HepG2 (cell line): ENCODE measurements at regions not wholly inside any gene's neighbourhood (a gene's known extent, or its start where the extent isn't known, plus 50 kb on each side); places are given as distances from the start of the nearest gene placed in this dataset.

Source experiments
- ADNP ChIP-seq: sonication (generic); formaldehyde crosslinking; IDR thresholded peaks from 2 replicates; pipeline ENCODE4 v1.4.0; 2020; ENCODE audit warnings: missing genetic modification reagents
- ATF7 ChIP-seq, 2 experiments: fragments of 450-650 bp in 1 of 2; sonication (generic) in 1 of 2; formaldehyde crosslinking in 1 of 2; IDR thresholded peaks; 2 replicates each; pipeline versions ENCODE4 v1.4.0 to v1.6.1; 2016 to 2020; ENCODE audit warnings: antibody characterized with exemption in 1 of 2, mild to moderate bottlenecking in 1 of 2, missing genetic modification reagents in 1 of 2
- BORCS8-MEF2B ChIP-seq: sonication (generic); formaldehyde crosslinking; IDR thresholded peaks from 2 replicates; pipeline ENCODE4 v1.8.0; 2022; ENCODE audit warnings: mild to moderate bottlenecking, missing genetic modification reagents
- CEBPB ChIP-seq: IDR thresholded peaks from 2 replicates; pipeline ENCODE4 v1.6.1; 2011; ENCODE audit warnings: low read depth, low read length, improper control_type of control experiment, borderline replicate concordance
- CREM ChIP-seq, 2 experiments: sonication (generic) in 1 of 2; formaldehyde crosslinking in 1 of 2; IDR thresholded peaks; 2 replicates each; pipeline versions ENCODE4 v1.4.0 to v1.6.1; 2016 to 2020; ENCODE audit warnings: antibody characterized with exemption in 1 of 2, mild to moderate bottlenecking in 1 of 2, missing genetic modification reagents in 1 of 2
- EEA1 ChIP-seq: sonication (generic); formaldehyde crosslinking; IDR thresholded peaks from 2 replicates; pipeline ENCODE4 v1.5.1; 2020; ENCODE audit warnings: mild to moderate bottlenecking, missing genetic modification reagents, borderline replicate concordance
- MATR3 ChIP-seq: sonication (generic); formaldehyde crosslinking; IDR thresholded peaks from 2 replicates; pipeline ENCODE4 v1.4.0; 2020; ENCODE audit warnings: missing genetic modification reagents
- MEF2D ChIP-seq: sonication (generic); formaldehyde crosslinking; IDR thresholded peaks from 2 replicates; pipeline ENCODE4 v1.5.1; 2020; ENCODE audit warnings: mild to moderate bottlenecking, missing genetic modification reagents
- MIER3 ChIP-seq: IDR thresholded peaks from 2 replicates; pipeline ENCODE4 v1.6.1; 2016; ENCODE audit warnings: missing compliant biosample characterization, borderline replicate concordance
- MTA1 ChIP-seq: sonication (generic); formaldehyde crosslinking; IDR thresholded peaks from 2 replicates; pipeline ENCODE4 v1.4.0; 2020; ENCODE audit warnings: missing genetic modification reagents, mild to moderate bottlenecking, borderline replicate concordance
- MTF1 ChIP-seq: sonication (generic); formaldehyde crosslinking; IDR thresholded peaks from 2 replicates; pipeline ENCODE4 v1.5.0; 2020; ENCODE audit warnings: missing genetic modification reagents
- NBN ChIP-seq: fragments of 450-650 bp; conservative IDR thresholded peaks from 2 replicates; pipeline ENCODE4 v1.6.1; 2017
- PCBP2 ChIP-seq: fragments of 200-400 bp; formaldehyde crosslinking; optimal IDR thresholded peaks from 2 replicates; pipeline ENCODE3; 2018; ENCODE audit warnings: low read length, low read depth; ENCODE audit not compliant: poor library complexity, severe bottlenecking
- RCOR2 ChIP-seq: IDR thresholded peaks from 2 replicates; pipeline ENCODE4 v1.6.1; 2016; ENCODE audit warnings: missing biosample characterization, missing genetic modification reagents
- RFX1 ChIP-seq: fragments of 450-650 bp; IDR thresholded peaks from 2 replicates; pipeline ENCODE4 v1.6.1; 2017
- RFX5 ChIP-seq: IDR thresholded peaks from 2 replicates; pipeline ENCODE4 v1.6.1; 2011; ENCODE audit warnings: low read depth, low read length, improper control_type of control experiment
- SIX1 ChIP-seq: sonication (generic); formaldehyde crosslinking; IDR thresholded peaks from 2 replicates; pipeline ENCODE4 v1.4.0; 2020; ENCODE audit warnings: missing genetic modification reagents, borderline replicate concordance
- SRSF4 ChIP-seq: fragments of 200-400 bp; formaldehyde crosslinking; IDR thresholded peaks from one replicate; pipeline ENCODE4 v1.6.1; 2018; ENCODE audit warnings: mild to moderate bottlenecking, low read depth, low read length, moderate library complexity; ENCODE audit not compliant: poor library complexity, severe bottlenecking
- ZC3H4 ChIP-seq: sonication (generic); formaldehyde crosslinking; IDR thresholded peaks from 2 replicates; pipeline ENCODE4 v1.4.0; 2020; ENCODE audit warnings: missing genetic modification reagents, borderline replicate concordance
- ZFP36L2 ChIP-seq: sonication (generic); formaldehyde crosslinking; IDR thresholded peaks from 2 replicates; pipeline ENCODE4 v1.4.0; 2020; ENCODE audit warnings: missing genetic modification reagents
- ZKSCAN5 ChIP-seq: sonication (generic); formaldehyde crosslinking; IDR thresholded peaks from 2 replicates; pipeline ENCODE4 v1.5.1; 2020; ENCODE audit warnings: mild to moderate bottlenecking, missing genetic modification reagents
- ZNF33B ChIP-seq: sonication (generic); formaldehyde crosslinking; IDR thresholded peaks from 2 replicates; pipeline ENCODE4 v1.5.1; 2020; ENCODE audit warnings: mild to moderate bottlenecking, missing genetic modification reagents
- ZNF44 ChIP-seq: sonication (generic); formaldehyde crosslinking; IDR thresholded peaks from 2 replicates; pipeline ENCODE4 v1.5.1; 2020; ENCODE audit warnings: mild to moderate bottlenecking, missing genetic modification reagents
- ZNF510 ChIP-seq: sonication (generic); formaldehyde crosslinking; IDR thresholded peaks from 2 replicates; pipeline ENCODE4 v1.4.0; 2020; ENCODE audit warnings: low read depth, mild to moderate bottlenecking, missing genetic modification reagents
- ZNF790 ChIP-seq: sonication (generic); formaldehyde crosslinking; IDR thresholded peaks from 2 replicates; pipeline ENCODE4 v1.8.0; 2022; ENCODE audit warnings: missing genetic modification reagents, mild to moderate bottlenecking, borderline replicate concordance
- ZSCAN31 ChIP-seq: sonication (generic); formaldehyde crosslinking; IDR thresholded peaks from 2 replicates; pipeline ENCODE4 v1.5.0; 2020; ENCODE audit warnings: low read depth, mild to moderate bottlenecking, missing genetic modification reagents
- TF ChIP-seq, protein P1 (sequence below): sonication (generic); formaldehyde crosslinking; IDR thresholded peaks from 2 replicates; pipeline ENCODE4 v1.8.1; 2023; ENCODE audit warnings: mild to moderate bottlenecking, missing genetic modification reagents, borderline replicate concordance
- TF ChIP-seq, protein P2 (sequence below): conservative IDR thresholded peaks from 2 replicates; pipeline ENCODE4 v1.6.1; 2018; ENCODE audit warnings: missing genetic modification reagents
- TF ChIP-seq, protein P3 (sequence below): sonication (generic); formaldehyde crosslinking; IDR thresholded peaks from 2 replicates; pipeline ENCODE4 v1.4.0; 2020; ENCODE audit warnings: missing genetic modification reagents
- TF ChIP-seq, protein P4 (sequence below): sonication (generic); formaldehyde crosslinking; IDR thresholded peaks from 2 replicates; pipeline ENCODE4 v1.5.0; 2020; ENCODE audit warnings: missing genetic modification reagents

DNA sequence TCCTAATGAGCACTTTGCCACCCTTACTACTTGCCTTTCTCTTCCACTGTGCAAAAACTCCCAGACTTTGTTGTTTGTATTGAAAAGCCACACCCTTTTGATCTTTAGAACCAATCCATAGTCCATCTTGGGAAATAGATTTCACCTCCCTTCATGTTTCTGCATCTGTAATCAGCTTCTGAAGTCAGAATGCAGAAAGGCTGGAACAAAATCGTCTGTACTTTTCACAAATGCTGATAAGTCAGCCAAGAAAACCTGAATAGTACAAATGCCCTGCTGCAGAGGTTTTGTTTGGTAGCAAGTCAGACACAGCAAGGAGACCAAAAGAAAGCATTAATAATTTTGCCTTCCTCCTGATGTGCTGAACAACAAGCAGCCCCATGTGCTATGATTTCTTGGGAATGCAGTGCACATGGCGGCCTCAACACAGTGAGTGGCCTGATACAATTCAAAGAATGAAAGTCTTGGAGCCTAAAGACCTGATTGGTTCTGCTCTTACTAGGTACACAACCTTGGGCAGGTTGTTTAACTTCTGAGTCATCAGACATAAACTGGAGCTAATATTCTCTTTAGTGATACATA lies 59.2 kb upstream of the STK32A start (continued):
- TF ChIP-seq, protein P1, sequence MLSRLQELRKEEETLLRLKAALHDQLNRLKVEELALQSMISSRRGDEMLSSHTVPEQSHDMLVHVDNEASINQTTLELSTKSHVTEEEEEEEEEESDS (CRISPR knock-in tag), result no peak
- TF ChIP-seq, protein P2, sequence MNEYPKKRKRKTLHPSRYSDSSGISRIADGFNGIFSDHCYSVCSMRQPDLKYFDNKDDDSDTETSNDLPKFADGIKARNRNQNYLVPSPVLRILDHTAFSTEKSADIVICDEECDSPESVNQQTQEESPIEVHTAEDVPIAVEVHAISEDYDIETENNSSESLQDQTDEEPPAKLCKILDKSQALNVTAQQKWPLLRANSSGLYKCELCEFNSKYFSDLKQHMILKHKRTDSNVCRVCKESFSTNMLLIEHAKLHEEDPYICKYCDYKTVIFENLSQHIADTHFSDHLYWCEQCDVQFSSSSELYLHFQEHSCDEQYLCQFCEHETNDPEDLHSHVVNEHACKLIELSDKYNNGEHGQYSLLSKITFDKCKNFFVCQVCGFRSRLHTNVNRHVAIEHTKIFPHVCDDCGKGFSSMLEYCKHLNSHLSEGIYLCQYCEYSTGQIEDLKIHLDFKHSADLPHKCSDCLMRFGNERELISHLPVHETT, result no peak
- 0 out of 2 replicates have a peak, but pooled peaks have one; percentile 24 for TF ChIP-seq BORCS8-MEF2B (CRISPR knock-in tag)
- TF ChIP-seq CREM (IDR thresholded peaks at IDR 0.05), result peak; percentile 72
- no peak for TF ChIP-seq CREM (CRISPR knock-in tag; IDR thresholded peaks at IDR 0.05)
- no peak for TF ChIP-seq MTA1 (CRISPR knock-in tag)
- no peak for TF ChIP-seq SIX1 (CRISPR knock-in tag)
- no peak for TF ChIP-seq EEA1 (CRISPR knock-in tag)
- TF ChIP-seq ADNP (CRISPR knock-in tag), result no peak
- TF ChIP-seq, protein P3, sequence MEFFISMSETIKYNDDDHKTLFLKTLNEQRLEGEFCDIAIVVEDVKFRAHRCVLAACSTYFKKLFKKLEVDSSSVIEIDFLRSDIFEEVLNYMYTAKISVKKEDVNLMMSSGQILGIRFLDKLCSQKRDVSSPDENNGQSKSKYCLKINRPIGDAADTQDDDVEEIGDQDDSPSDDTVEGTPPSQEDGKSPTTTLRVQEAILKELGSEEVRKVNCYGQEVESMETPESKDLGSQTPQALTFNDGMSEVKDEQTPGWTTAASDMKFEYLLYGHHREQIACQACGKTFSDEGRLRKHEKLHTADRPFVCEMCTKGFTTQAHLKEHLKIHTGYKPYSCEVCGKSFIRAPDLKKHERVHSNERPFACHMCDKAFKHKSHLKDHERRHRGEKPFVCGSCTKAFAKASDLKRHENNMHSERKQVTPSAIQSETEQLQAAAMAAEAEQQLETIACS (CRISPR knock-in tag), result no peak
- no peak for TF ChIP-seq SRSF4
- TF ChIP-seq RFX5, result no peak
- TF ChIP-seq ZFP36L2, result no peak
- TF ChIP-seq ZNF33B (CRISPR knock-in tag), result no peak
- no peak for TF ChIP-seq ZSCAN31 (CRISPR knock-in tag)
- no peak for TF ChIP-seq MEF2D (CRISPR knock-in tag)
- TF ChIP-seq ZNF790 (CRISPR knock-in tag), result no peak
- no peak for TF ChIP-seq ATF7 (IDR thresholded peaks at IDR 0.05)
- no peak for TF ChIP-seq ATF7 (CRISPR knock-in tag; IDR thresholded peaks at IDR 0.05)
- TF ChIP-seq ZKSCAN5 (CRISPR knock-in tag), result peak; percentile 56; the same call in 1 of the 2 replicates
- no peak for TF ChIP-seq NBN
- TF ChIP-seq MATR3 (CRISPR knock-in tag), result no peak
- TF ChIP-seq ZC3H4 (CRISPR knock-in tag), result no peak
- no peak for TF ChIP-seq RCOR2 (CRISPR knock-in tag)
- TF ChIP-seq ZNF510 (CRISPR knock-in tag), result 0 out of 2 replicates have a peak, but pooled peaks have one; percentile 42
- TF ChIP-seq, protein P4, sequence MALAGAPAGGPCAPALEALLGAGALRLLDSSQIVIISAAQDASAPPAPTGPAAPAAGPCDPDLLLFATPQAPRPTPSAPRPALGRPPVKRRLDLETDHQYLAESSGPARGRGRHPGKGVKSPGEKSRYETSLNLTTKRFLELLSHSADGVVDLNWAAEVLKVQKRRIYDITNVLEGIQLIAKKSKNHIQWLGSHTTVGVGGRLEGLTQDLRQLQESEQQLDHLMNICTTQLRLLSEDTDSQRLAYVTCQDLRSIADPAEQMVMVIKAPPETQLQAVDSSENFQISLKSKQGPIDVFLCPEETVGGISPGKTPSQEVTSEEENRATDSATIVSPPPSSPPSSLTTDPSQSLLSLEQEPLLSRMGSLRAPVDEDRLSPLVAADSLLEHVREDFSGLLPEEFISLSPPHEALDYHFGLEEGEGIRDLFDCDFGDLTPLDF, result no peak
- TF ChIP-seq MTF1, result no peak
- peak; percentile 75; the same call in 1 of the 2 replicates for TF ChIP-seq CEBPB
- no peak for TF ChIP-seq RFX1
- no peak for TF ChIP-seq PCBP2
- no peak for TF ChIP-seq MIER3 (CRISPR knock-in tag)
- TF ChIP-seq ZNF44 (CRISPR knock-in tag), result no peak
